Activated CD8-positive, alpha-beta memory T cell treated with anti-CD3 and anti-CD28 coated beads for 48 hours (primary cell): ENCODE measurements at regions not wholly inside any gene's neighbourhood (a gene's known extent, or its start where the extent isn't known, plus 50 kb on each side); places are given as distances from the start of the nearest gene placed in this dataset.
"Not testable (repeated sequence)": the region's sequence is repeated elsewhere in the genome, so short reads cannot be mapped to it uniquely, and the experiment has no call there.

Experiments
- DNase-seq, 3 experiments: peaks; one replicate each; pipeline ENCODE4 v3.0.0-alpha.2; 2020; ENCODE audit warnings: low read depth in 2 of 3, low spot score in 2 of 3

- DNase-seq = no peak
Observed at GRCh38 chr9:30534896-30535295, 1849.5 kb upstream of the ACO1 start.

GRCh38 chr9:30536494-30536893 lies 1847.9 kb upstream of the ACO1 start:
- no peak for DNase-seq

GRCh38 chr9:30539696-30540095 lies 1844.7 kb upstream of the ACO1 start:
- not testable (repeated sequence) for DNase-seq

GRCh38 chr9:30574355-30575151 lies 1809.9 kb upstream of the ACO1 start:
- DNase-seq = no peak

DNA sequence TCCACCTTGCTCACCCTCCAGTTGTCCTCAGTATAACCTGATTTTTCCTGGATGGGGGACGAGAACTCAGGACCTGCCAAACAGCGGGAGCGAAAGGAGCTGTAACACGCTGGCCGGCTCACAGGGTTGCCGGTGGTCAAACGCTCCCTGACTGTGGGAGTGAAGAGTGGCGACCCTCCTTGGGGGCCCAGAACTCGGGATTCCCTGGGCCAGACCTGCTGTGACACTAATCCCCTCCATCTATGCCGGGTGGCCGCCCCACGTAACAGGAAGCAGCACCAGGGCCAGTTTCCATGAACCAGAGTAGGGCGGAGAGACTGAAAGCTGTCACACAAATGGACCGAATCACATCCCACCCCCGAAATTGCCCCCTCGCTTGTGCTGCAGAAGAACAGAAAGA lies 1809.2 kb upstream of the ACO1 start:
- DNase-seq = no peak

- no peak for DNase-seq
Observed at GRCh38 chr9:30575691-30576090, 1808.8 kb upstream of the ACO1 start.

- DNase-seq = no peak
Observed at GRCh38 chr9:30579810-30580209, 1804.6 kb upstream of the ACO1 start.

- DNase-seq = no peak
Observed at GRCh38 chr9:30582240-30582639, 1802.2 kb upstream of the ACO1 start.

GRCh38 chr9:30584559-30584958 lies 1799.9 kb upstream of the ACO1 start:
- no peak for DNase-seq

GRCh38 chr9:30591461-30591860 lies 1793.0 kb upstream of the ACO1 start:
- DNase-seq = no peak

GRCh38 chr9:30597608-30598007 lies 1786.8 kb upstream of the ACO1 start:
- no peak for DNase-seq

DNA sequence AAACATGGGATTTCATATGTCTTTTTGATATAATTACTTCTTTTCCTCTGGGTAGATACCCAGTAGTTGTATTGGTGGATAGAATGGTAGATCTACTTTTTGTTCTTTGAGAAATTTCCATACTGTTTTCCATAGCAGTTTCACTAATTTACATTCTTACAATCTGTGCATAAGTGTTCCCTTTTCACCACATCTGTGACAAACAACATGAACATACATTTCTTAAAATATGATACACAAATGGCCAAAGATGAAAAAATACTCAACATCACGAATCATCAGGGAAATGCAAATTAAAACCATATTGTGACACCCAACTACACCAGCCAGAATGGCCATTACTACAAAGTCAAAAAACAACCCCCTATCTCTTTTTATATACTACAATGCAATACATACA lies 1778.5 kb upstream of the ACO1 start:
- DNase-seq = no peak

DNA sequence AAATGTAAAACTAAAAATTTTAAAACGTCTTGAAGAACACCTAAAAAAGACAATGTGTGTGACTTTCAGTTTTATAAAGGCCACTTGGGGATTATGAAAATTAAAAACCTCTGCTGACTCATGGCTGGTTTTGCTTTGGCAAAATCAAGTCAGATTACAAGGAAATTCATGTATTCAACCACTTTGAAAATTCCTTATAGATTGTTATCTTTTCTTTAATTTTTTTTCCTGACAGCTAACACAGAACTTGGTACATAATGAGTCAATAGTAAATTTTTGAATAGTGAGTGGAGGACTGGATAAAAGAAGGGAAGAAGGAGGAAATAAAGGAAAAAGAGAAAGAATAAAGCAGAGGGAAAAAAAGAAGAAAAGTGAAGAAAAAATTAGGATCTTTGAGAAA lies 1774.7 kb upstream of the ACO1 start:
- DNase-seq = no peak

GRCh38 chr9:30616782-30617181 lies 1767.7 kb upstream of the ACO1 start:
- DNase-seq = not testable (repeated sequence)

GRCh38 chr9:30622561-30622960 lies 1761.9 kb upstream of the ACO1 start:
- no peak for DNase-seq

- DNase-seq = no peak
Observed at GRCh38 chr9:30628915-30629567, 1755.4 kb upstream of the ACO1 start.

- DNase-seq = no peak
Observed at GRCh38 chr9:30630459-30630858, 1754.0 kb upstream of the ACO1 start.

GRCh38 chr9:30646639-30647038 lies 1737.8 kb upstream of the ACO1 start:
- DNase-seq = not testable (repeated sequence)

- no peak for DNase-seq
Observed at GRCh38 chr9:30661925-30662324, 1722.5 kb upstream of the ACO1 start.

DNA sequence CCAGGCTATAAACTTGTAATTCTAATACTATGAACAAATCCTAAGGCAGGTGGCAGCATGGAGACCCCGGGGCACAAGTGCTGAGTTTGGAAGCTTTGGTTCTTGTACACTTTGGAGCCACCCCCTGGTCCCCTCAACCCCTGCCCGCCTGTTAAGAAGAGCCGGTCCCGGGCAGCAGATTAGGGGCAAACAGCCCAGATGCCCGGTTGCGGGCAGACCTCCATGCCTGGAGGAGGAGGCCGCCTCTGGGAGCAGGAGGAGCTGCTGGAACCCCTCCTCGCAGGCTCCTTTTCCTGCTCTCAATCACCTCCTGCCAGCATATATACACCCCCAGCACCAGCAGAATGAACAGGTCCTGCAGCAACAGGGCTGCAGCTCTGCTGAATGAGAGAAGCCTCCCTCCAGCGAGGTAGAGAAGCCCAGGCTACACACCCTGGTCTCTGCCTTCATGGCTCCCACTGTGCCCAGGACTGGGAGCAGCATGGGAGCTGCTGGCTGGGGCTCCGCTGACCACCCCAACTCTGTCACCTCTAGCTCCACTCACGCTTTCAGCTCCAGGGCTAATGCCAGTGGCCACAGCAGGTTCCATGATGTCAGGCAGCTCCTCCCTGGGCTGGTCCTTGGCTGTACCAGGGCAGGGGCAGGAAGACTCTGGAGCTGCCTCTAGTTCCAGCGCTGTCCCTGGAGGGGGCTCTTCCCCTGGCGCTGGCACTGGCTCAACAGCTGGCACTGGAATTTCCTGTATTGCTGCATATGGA lies 1713.5 kb upstream of the ACO1 start:
- DNase-seq = no peak

- DNase-seq = no peak
Observed at GRCh38 chr9:30673132-30673531, 1711.3 kb upstream of the ACO1 start.

DNA sequence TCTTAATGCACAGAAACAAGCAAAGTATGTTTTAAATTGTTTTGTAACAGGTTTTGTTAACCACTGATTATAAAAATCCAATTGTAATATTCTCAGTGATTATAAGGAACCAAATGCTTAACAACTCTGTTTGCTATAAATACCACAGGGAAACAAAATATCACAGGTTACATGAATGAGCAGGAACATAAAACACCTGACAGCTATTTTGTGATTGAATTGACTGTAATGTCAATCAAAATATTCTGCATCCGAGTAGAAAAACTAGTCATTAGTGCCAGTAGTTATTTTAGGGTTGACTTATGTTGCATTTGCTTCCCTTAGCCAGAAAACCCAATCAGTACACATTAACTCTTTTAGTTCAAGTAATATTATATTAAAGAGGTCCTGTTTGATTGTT lies 1707.8 kb upstream of the ACO1 start:
- DNase-seq = no peak
